ENCODE measurements at regions not wholly inside any gene's neighbourhood (a gene's known extent, or its start where the extent isn't known, plus 50 kb on each side); places are given as distances from the start of the nearest gene placed in this dataset.

- no peak for DNase-seq (ENCODE audit: low spot score)
- CTCF ChIA-PET: no interaction called here
- Mint-ChIP-seq H3K36me3 (no peaks in the 10 kb centered on the region), H3K27me3 (ENCODE audit: low read depth) (no peaks in the 10 kb centered on the region), H3K9me3 (no peaks in the 10 kb centered on the region), H3K27ac (no peak overlapping the region), H3K4me1 (no peaks in the 10 kb centered on the region), H3K4me3 (no peak overlapping the region)
- TF ChIP-seq ZNF281 (CRISPR knock-in tag; IDR thresholded peaks at IDR 0.05) (no peak), ZNF416 (CRISPR knock-in tag; IDR thresholded peaks at IDR 0.05) (no peak)
- POLR2A ChIA-PET: no interaction called here
- ATAC-seq: no peak
Observed at GRCh38 chr9:25755951-25756350, 77.7 kb upstream of the TUSC1 start.

GRCh38 chr9:25752398-25752797 is 74.2 kb upstream of the TUSC1 start:
- H3K27ac Mint-ChIP-seq: no peak overlapping the region
- H3K4me3 Mint-ChIP-seq: no peak overlapping the region
- TF ChIP-seq SMAD4 (CRISPR knock-in tag; IDR thresholded peaks at IDR 0.05) (no peak), ATF3 (CRISPR knock-in tag; conservative IDR thresholded peaks at IDR 0.05) (no peak), ZMAT4 (CRISPR knock-in tag; IDR thresholded peaks at IDR 0.05) (no peak), MAX (CRISPR knock-in tag; IDR thresholded peaks at IDR 0.05) (no peak), ZNF532 (CRISPR knock-in tag; IDR thresholded peaks at IDR 0.05; ENCODE audit: borderline replicate concordance) (no peak), SMAD3 (CRISPR knock-in tag; IDR thresholded peaks at IDR 0.05; ENCODE audit: borderline replicate concordance) (no peak), ZNF317 (CRISPR knock-in tag; IDR thresholded peaks at IDR 0.05; ENCODE audit: borderline replicate concordance, low read depth) (no peak), ATF1 (CRISPR knock-in tag; IDR thresholded peaks at IDR 0.05) (no peak)
- CTCF ChIA-PET: no interaction called here
- POLR2A ChIA-PET: no interaction called here
- no peaks in the 10 kb centered on the region for H3K9me3 Mint-ChIP-seq
- H3K27me3 Mint-ChIP-seq (ENCODE audit: low read depth): no peaks in the 10 kb centered on the region
- ATAC-seq: no peak
- DNase-seq (ENCODE audit: low spot score): no peak
- peaks cover 5% of the 10 kb centered on the region; the same call in 1 of the 2 replicates for H3K4me1 Mint-ChIP-seq
- H3K36me3 Mint-ChIP-seq: no peaks in the 10 kb centered on the region

- no peak overlapping the region for H3K4me3 Mint-ChIP-seq
- peaks cover 15% of the 10 kb centered on the region; the same call in 1 of the 2 replicates for H3K9me3 Mint-ChIP-seq
- CTCF ChIA-PET: no interaction called here
- no peaks in the 10 kb centered on the region for H3K4me1 Mint-ChIP-seq
- no peak for ATAC-seq
- H3K27me3 Mint-ChIP-seq (ENCODE audit: low read depth): no peaks in the 10 kb centered on the region
- no peak for DNase-seq (ENCODE audit: low spot score)
- no peaks in the 10 kb centered on the region for H3K36me3 Mint-ChIP-seq
- POLR2A ChIA-PET: interaction anchor here (0.7 kb wide), 1 partner anchor 58 kb away, joined by 3 read pairs; no protein-coding TSS in a partner anchor
- no peak for TF ChIP-seq ESRRA (CRISPR knock-in tag; IDR thresholded peaks at IDR 0.05; ENCODE audit: borderline replicate concordance)
- TF ChIP-seq CDX4 (CRISPR knock-in tag; IDR thresholded peaks at IDR 0.05; ENCODE audit: borderline replicate concordance): no peak
- TF ChIP-seq JUN (CRISPR knock-in tag; IDR thresholded peaks at IDR 0.05): no peak
- no peak overlapping the region for H3K27ac Mint-ChIP-seq
Observed at GRCh38 chr9:25742256-25742655, 64.0 kb upstream of the TUSC1 start.
